Activated naive CD4-positive, alpha-beta T cell treated with anti-CD3 and anti-CD28 coated beads for 36 hours (primary cell): ENCODE measurements at regions not wholly inside any gene's neighbourhood (a gene's known extent, or its start where the extent isn't known, plus 50 kb on each side); places are given as distances from the start of the nearest gene placed in this dataset.

Experiments used
- CTCF ChIA-PET: fragments of 350-600 bp; sonication (Branson Sonifier 250); formaldehyde crosslinking; loops from one replicate; lab custom pipeline; 2021; ENCODE audit warnings: antibody characterized with exemption; lab: Charles Lee
- DNase-seq: peaks from one replicate; pipeline ENCODE4 v3.0.0-alpha.2; 2020
- H3K27ac Mint-ChIP-seq: one replicate; pipeline ENCODE4 v1.8.0; 2021; ENCODE audit warnings: mild to moderate bottlenecking, mixed read lengths
- H3K27me3 Mint-ChIP-seq: one replicate; pipeline ENCODE4 v1.8.0; 2021; ENCODE audit warnings: low read depth, mixed read lengths
- H3K36me3 Mint-ChIP-seq: one replicate; pipeline ENCODE4 v1.8.0; 2021; ENCODE audit warnings: low read depth, mixed read lengths
- H3K4me1 Mint-ChIP-seq: one replicate; pipeline ENCODE4 v1.8.0; 2021; ENCODE audit warnings: low read depth, mixed read lengths
- H3K4me3 Mint-ChIP-seq: one replicate; pipeline ENCODE4 v1.8.0; 2021; ENCODE audit warnings: mild to moderate bottlenecking, moderate library complexity, mixed read lengths
- H3K9me3 Mint-ChIP-seq: one replicate; pipeline ENCODE4 v1.8.0; 2021; ENCODE audit warnings: mixed read lengths
- intact Hi-C: fragments of 100-400 bp; cut with micrococcal nuclease; formaldehyde crosslinking; loops from one replicate; pipeline ENCODE4 v1.15.1; 2023

GRCh38 chr6:98458708-98459107 lies 375.7 kb upstream of the POU3F2 start:
- CTCF ChIA-PET = no interaction called here
- Mint-ChIP-seq H3K27me3 (no peaks in the 10 kb centered on the region), H3K4me3 (no peak overlapping the region), H3K27ac (no peak overlapping the region), H3K4me1 (no peaks in the 10 kb centered on the region), H3K9me3 (no peaks in the 10 kb centered on the region), H3K36me3 (no peaks in the 10 kb centered on the region)
- DNase-seq = no peak
- intact Hi-C loops = no loop called here

GRCh38 chr6:98463038-98464000 lies 371.1 kb upstream of the POU3F2 start:
- Mint-ChIP-seq H3K4me3 (no peak overlapping the region), H3K36me3 (no peaks in the 10 kb centered on the region), H3K27me3 (no peaks in the 10 kb centered on the region), H3K9me3 (no peaks in the 10 kb centered on the region), H3K4me1 (no peaks in the 10 kb centered on the region), H3K27ac (no peak overlapping the region)
- intact Hi-C loops = no loop called here
- CTCF ChIA-PET = no interaction called here
- DNase-seq = no peak

GRCh38 chr6:98467091-98467490 lies 367.3 kb upstream of the POU3F2 start:
- no peak for DNase-seq
- H3K4me3 Mint-ChIP-seq = no peak overlapping the region
- no peaks in the 10 kb centered on the region for H3K27me3 Mint-ChIP-seq
- H3K27ac Mint-ChIP-seq = no peak overlapping the region
- peaks cover 7% of the 10 kb centered on the region for H3K9me3 Mint-ChIP-seq
- intact Hi-C loops = no loop called here
- CTCF ChIA-PET = no interaction called here
- peaks cover 1% of the 10 kb centered on the region for H3K36me3 Mint-ChIP-seq
- H3K4me1 Mint-ChIP-seq = no peaks in the 10 kb centered on the region

- H3K4me1 Mint-ChIP-seq = no peaks in the 10 kb centered on the region
- DNase-seq = no peak
- H3K9me3 Mint-ChIP-seq = peaks cover 7% of the 10 kb centered on the region
- peaks cover 1% of the 10 kb centered on the region for H3K36me3 Mint-ChIP-seq
- H3K27ac Mint-ChIP-seq = no peak overlapping the region
- intact Hi-C loops = no loop called here
- no peak overlapping the region for H3K4me3 Mint-ChIP-seq
- CTCF ChIA-PET = no interaction called here
- H3K27me3 Mint-ChIP-seq = no peaks in the 10 kb centered on the region
Observed at GRCh38 chr6:98467902-98468301, 366.5 kb upstream of the POU3F2 start.

- Mint-ChIP-seq H3K36me3 (peaks cover 1% of the 10 kb centered on the region), H3K9me3 (peaks cover 7% of the 10 kb centered on the region), H3K27me3 (no peaks in the 10 kb centered on the region), H3K4me3 (no peak overlapping the region), H3K4me1 (no peaks in the 10 kb centered on the region), H3K27ac (no peak overlapping the region)
- no peak for DNase-seq
- CTCF ChIA-PET = no interaction called here
- intact Hi-C loops = no loop called here
Observed at GRCh38 chr6:98469141-98469540, 365.2 kb upstream of the POU3F2 start.

- no peak overlapping the region for H3K27ac Mint-ChIP-seq
- H3K9me3 Mint-ChIP-seq = peaks cover 7% of the 10 kb centered on the region
- CTCF ChIA-PET = no interaction called here
- H3K4me3 Mint-ChIP-seq = no peak overlapping the region
- no peak for DNase-seq
- H3K36me3 Mint-ChIP-seq = peaks cover 1% of the 10 kb centered on the region
- intact Hi-C loops = no loop called here
- H3K27me3 Mint-ChIP-seq = no peaks in the 10 kb centered on the region
- H3K4me1 Mint-ChIP-seq = no peaks in the 10 kb centered on the region
Observed at GRCh38 chr6:98470821-98471220, 363.6 kb upstream of the POU3F2 start.

GRCh38 chr6:98471444-98471843 lies 362.9 kb upstream of the POU3F2 start:
- H3K4me3 Mint-ChIP-seq = no peak overlapping the region
- H3K27me3 Mint-ChIP-seq = no peaks in the 10 kb centered on the region
- intact Hi-C loops = no loop called here
- H3K9me3 Mint-ChIP-seq = peaks cover 7% of the 10 kb centered on the region
- H3K4me1 Mint-ChIP-seq = no peaks in the 10 kb centered on the region
- no peak for DNase-seq
- no peak overlapping the region for H3K27ac Mint-ChIP-seq
- CTCF ChIA-PET = no interaction called here
- peaks cover 1% of the 10 kb centered on the region for H3K36me3 Mint-ChIP-seq

GRCh38 chr6:98477231-98477630 lies 357.1 kb upstream of the POU3F2 start:
- intact Hi-C loops = no loop called here
- Mint-ChIP-seq H3K4me1 (no peaks in the 10 kb centered on the region), H3K9me3 (no peaks in the 10 kb centered on the region), H3K27me3 (no peaks in the 10 kb centered on the region), H3K36me3 (no peaks in the 10 kb centered on the region), H3K27ac (no peak overlapping the region), H3K4me3 (no peak overlapping the region)
- CTCF ChIA-PET = no interaction called here
- no peak for DNase-seq

GRCh38 chr6:98484696-98485095 lies 349.7 kb upstream of the POU3F2 start:
- no peaks in the 10 kb centered on the region for H3K4me1 Mint-ChIP-seq
- H3K4me3 Mint-ChIP-seq = no peak overlapping the region
- no peak overlapping the region for H3K27ac Mint-ChIP-seq
- CTCF ChIA-PET = no interaction called here
- no peaks in the 10 kb centered on the region for H3K36me3 Mint-ChIP-seq
- no peak for DNase-seq
- H3K27me3 Mint-ChIP-seq = no peaks in the 10 kb centered on the region
- intact Hi-C loops = no loop called here
- H3K9me3 Mint-ChIP-seq = no peaks in the 10 kb centered on the region

- DNase-seq = no peak
- CTCF ChIA-PET = no interaction called here
- H3K27me3 Mint-ChIP-seq = no peaks in the 10 kb centered on the region
- H3K36me3 Mint-ChIP-seq = no peaks in the 10 kb centered on the region
- H3K4me1 Mint-ChIP-seq = no peaks in the 10 kb centered on the region
- H3K4me3 Mint-ChIP-seq = no peak overlapping the region
- H3K9me3 Mint-ChIP-seq = no peaks in the 10 kb centered on the region
- intact Hi-C loops = no loop called here
- no peak overlapping the region for H3K27ac Mint-ChIP-seq
Observed at GRCh38 chr6:98485593-98485992, 348.8 kb upstream of the POU3F2 start.

GRCh38 chr6:98486057-98486456 lies 348.3 kb upstream of the POU3F2 start:
- no peaks in the 10 kb centered on the region for H3K36me3 Mint-ChIP-seq
- no peak overlapping the region for H3K27ac Mint-ChIP-seq
- H3K27me3 Mint-ChIP-seq = no peaks in the 10 kb centered on the region
- intact Hi-C loops = no loop called here
- no peak for DNase-seq
- CTCF ChIA-PET = no interaction called here
- no peak overlapping the region for H3K4me3 Mint-ChIP-seq
- H3K9me3 Mint-ChIP-seq = no peaks in the 10 kb centered on the region
- no peaks in the 10 kb centered on the region for H3K4me1 Mint-ChIP-seq

GRCh38 chr6:98487612-98488011 lies 346.8 kb upstream of the POU3F2 start:
- intact Hi-C loops = no loop called here
- H3K27me3 Mint-ChIP-seq = no peaks in the 10 kb centered on the region
- H3K4me1 Mint-ChIP-seq = no peaks in the 10 kb centered on the region
- no peak overlapping the region for H3K4me3 Mint-ChIP-seq
- H3K36me3 Mint-ChIP-seq = no peaks in the 10 kb centered on the region
- CTCF ChIA-PET = no interaction called here
- H3K27ac Mint-ChIP-seq = no peak overlapping the region
- H3K9me3 Mint-ChIP-seq = no peaks in the 10 kb centered on the region
- no peak for DNase-seq

GRCh38 chr6:98498144-98498775 lies 336.1 kb upstream of the POU3F2 start:
- Mint-ChIP-seq H3K27me3 (no peaks in the 10 kb centered on the region), H3K4me1 (no peaks in the 10 kb centered on the region), H3K4me3 (no peak overlapping the region), H3K27ac (no peak overlapping the region), H3K36me3 (no peaks in the 10 kb centered on the region), H3K9me3 (no peaks in the 10 kb centered on the region)
- CTCF ChIA-PET = no interaction called here
- no peak for DNase-seq
- intact Hi-C loops = no loop called here
